Lower leg skin (tissue), 4 donors: ENCODE measurements at regions not wholly inside any gene's neighbourhood (a gene's known extent, or its start where the extent isn't known, plus 50 kb on each side); places are given as distances from the start of the nearest gene placed in this dataset.

Source experiments
- DNase-seq, 2 donors: peaks; one replicate each; pipeline ENCODE4 v3.0.0-alpha.2; 2019; ENCODE audit warnings: low spot score in 2 of 2
- H3K4me3 ChIP-seq: fragments of 200-600 bp; sonication (generic); 2 replicates; pipeline ENCODE4 v1.5.1; 2017; ENCODE audit warnings: mild to moderate bottlenecking, low read depth; ENCODE audit not compliant: poor library complexity, severe bottlenecking
- POLR2A ChIP-seq, 2 donors: fragments of 450-650 bp; IDR thresholded peaks; one replicate each; pipeline ENCODE4 v1.6.1; 2016 to 2017; ENCODE audit warnings: antibody characterized with exemption in 2 of 2, mild to moderate bottlenecking in 1 of 2, moderate library complexity in 1 of 2
- WGBS, 2 donors: methylation state at CpG; one replicate each; pipeline ENCODE4 v1.1.5; 2018; 5-methylcytosine and 5-hydroxymethylcytosine counted together
- intact Hi-C: fragments of 100-400 bp; cut with DNase I; formaldehyde crosslinking; loops from one replicate; pipeline ENCODE4 v1.15.0; 2023; ENCODE audit warnings: low total_unique reads
- TF ChIP-seq, protein P1 (sequence below), 3 donors: fragments of 450-650 bp; IDR thresholded peaks; one replicate each; pipeline ENCODE4 v1.5.1; 2016; ENCODE audit warnings: antibody characterized with exemption in 3 of 3, mild to moderate bottlenecking in 3 of 3, moderate library complexity in 2 of 3

DNA sequence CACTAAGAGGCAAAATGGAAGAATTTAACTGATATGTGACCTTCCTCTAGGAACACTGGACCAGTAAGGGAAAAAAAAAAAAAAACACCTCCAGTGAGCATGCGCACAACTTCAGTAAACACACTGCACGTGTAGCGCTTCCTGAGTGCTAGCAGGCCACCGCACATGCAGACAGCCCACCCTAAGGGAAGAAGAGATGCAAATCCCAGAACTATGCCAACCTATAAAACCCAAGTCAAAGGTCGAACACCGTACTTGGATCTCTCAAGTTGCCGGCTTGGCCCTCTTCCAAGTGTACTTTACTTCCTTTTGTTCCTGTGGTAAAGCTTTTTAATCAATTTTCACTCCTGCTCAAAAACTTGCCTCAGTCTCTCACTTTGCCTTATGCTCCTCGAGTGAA, 64.5 kb upstream of the CADPS start:
- TF ChIP-seq, protein P1, sequence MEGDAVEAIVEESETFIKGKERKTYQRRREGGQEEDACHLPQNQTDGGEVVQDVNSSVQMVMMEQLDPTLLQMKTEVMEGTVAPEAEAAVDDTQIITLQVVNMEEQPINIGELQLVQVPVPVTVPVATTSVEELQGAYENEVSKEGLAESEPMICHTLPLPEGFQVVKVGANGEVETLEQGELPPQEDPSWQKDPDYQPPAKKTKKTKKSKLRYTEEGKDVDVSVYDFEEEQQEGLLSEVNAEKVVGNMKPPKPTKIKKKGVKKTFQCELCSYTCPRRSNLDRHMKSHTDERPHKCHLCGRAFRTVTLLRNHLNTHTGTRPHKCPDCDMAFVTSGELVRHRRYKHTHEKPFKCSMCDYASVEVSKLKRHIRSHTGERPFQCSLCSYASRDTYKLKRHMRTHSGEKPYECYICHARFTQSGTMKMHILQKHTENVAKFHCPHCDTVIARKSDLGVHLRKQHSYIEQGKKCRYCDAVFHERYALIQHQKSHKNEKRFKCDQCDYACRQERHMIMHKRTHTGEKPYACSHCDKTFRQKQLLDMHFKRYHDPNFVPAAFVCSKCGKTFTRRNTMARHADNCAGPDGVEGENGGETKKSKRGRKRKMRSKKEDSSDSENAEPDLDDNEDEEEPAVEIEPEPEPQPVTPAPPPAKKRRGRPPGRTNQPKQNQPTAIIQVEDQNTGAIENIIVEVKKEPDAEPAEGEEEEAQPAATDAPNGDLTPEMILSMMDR (IDR thresholded peaks at IDR 0.05) = no peak
- TF ChIP-seq POLR2A (IDR thresholded peaks at IDR 0.05) = no peak
- intact Hi-C loops = no loop called here
- WGBS, 2 donors = 63 to 71% methylated on average over 8 of the region's 8 CpGs
- DNase-seq = no peak
- no peak overlapping the region for H3K4me3 ChIP-seq

DNA sequence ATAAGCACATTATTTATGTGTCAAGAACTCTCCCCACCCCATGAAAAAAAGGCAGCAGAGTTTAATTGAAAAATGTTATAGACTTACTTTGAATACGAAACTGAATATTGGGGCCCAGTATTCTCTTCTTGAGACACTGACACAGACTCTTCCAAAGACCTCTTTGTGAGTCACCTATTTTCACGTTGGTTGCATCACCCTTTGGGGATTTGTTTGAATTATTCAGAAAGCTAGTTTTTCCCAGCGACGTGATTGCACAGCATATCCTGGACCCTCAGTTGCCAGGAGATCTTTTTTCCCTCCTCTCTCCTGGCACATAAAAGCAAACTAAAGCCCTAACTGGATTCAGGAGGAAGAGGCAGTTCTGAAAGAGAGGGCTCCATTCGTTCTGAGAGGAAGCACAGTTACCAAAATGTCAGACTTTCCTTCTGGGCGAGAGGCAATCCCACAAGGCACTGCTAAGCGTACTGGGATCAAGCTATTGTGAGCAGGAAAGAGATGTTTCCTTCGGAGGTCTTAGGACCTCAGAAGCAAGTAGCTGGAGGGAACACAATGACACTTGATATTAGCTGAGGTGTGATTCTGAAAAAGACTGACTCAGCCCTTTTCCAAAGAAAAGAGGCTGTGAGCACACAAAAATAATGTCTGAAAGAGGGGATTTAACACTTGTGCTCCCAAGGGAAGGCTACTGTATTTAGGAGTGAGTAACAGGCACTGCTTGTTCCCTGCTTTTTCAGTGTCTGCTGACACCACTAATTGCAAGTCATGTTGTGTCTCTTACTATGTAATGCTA, 65.8 kb upstream of the CADPS start:
- H3K4me3 ChIP-seq = no peak overlapping the region
- 53 to 55% methylated on average over 8 of the region's 8 CpGs for WGBS, 2 donors
- intact Hi-C loops = no loop called here
- DNase-seq = no peak
- TF ChIP-seq, protein P1 (IDR thresholded peaks at IDR 0.05) = no peak
- no peak for TF ChIP-seq POLR2A (IDR thresholded peaks at IDR 0.05)

GRCh38 chr3:62942227-62942626, 67.0 kb upstream of the CADPS start:
- H3K4me3 ChIP-seq = no peak overlapping the region
- intact Hi-C loops = no loop called here
- 31 to 38% methylated on average over 3 of the region's 3 CpGs for WGBS, 2 donors
- no peak for DNase-seq
- no peak for TF ChIP-seq POLR2A (IDR thresholded peaks at IDR 0.05)
- TF ChIP-seq, protein P1 (IDR thresholded peaks at IDR 0.05) = no peak

DNA sequence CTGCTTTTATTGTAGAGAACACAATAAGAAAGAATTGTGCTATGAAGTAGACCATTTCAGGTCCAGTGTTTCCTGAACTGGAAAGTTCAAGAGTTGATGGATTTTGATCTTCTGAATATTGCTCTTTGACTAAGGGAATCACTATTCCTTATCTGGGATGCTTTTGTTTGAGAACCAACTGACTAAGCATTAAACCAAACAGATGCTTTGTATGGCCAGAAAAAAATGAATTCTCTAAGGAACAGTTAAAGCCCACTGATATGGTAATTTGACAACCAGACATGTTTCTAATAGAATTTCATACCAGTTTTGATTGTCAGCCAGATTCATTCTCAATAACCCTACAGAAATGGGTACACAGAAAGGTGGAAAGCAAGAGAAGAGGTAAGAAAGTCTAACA, 67.5 kb upstream of the CADPS start:
- TF ChIP-seq, protein P1 (IDR thresholded peaks at IDR 0.05) = no peak
- no peak for TF ChIP-seq POLR2A (IDR thresholded peaks at IDR 0.05)
- DNase-seq = no peak
- intact Hi-C loops = no loop called here
- no peak overlapping the region for H3K4me3 ChIP-seq

DNA sequence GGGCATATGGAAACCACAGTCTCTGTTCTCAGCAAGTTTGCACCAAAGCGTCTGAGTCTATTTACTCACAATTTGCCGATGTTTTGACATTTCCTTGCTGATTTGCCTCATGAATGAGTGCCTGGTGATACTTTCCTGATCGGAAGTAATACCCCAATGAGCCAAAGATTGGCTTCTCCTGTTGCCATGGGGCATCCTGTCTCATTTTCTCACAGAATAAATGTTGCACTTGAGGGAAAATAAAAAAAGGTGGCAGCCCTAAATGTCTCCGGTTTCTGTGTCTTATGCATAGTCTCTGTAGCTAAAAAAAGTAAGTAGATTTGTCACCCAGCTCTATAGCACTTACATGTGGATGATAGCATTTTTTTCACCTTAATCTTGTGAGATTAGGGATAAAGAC, 73.7 kb upstream of the CADPS start:
- intact Hi-C loops = no loop called here
- DNase-seq = no peak
- 61 to 76% methylated on average over 4 of the region's 4 CpGs for WGBS, 2 donors
- no peak for TF ChIP-seq POLR2A (IDR thresholded peaks at IDR 0.05)
- TF ChIP-seq, protein P1 (IDR thresholded peaks at IDR 0.05) = no peak
- H3K4me3 ChIP-seq = no peak overlapping the region

- intact Hi-C loops = no loop called here
- DNase-seq = no peak
- TF ChIP-seq, protein P1 (IDR thresholded peaks at IDR 0.05) = no peak
- TF ChIP-seq POLR2A (IDR thresholded peaks at IDR 0.05) = no peak
- H3K4me3 ChIP-seq = no peak overlapping the region
- WGBS, 2 donors = 46 to 47% methylated on average over 4 of the region's 4 CpGs
Observed at GRCh38 chr3:62950210-62950609, 75.0 kb upstream of the CADPS start.
